ENCODE measurements at regions not wholly inside any gene's neighbourhood (a gene's known extent, or its start where the extent isn't known, plus 50 kb on each side); places are given as distances from the start of the nearest gene placed in this dataset.
A peak's percentile ranks its signal among the peaks of the same experiment; 100 is the strongest.
"Not testable (repeated sequence)": the region's sequence is repeated elsewhere in the genome, so short reads cannot be mapped to it uniquely, and the experiment has no call there.

DNA sequence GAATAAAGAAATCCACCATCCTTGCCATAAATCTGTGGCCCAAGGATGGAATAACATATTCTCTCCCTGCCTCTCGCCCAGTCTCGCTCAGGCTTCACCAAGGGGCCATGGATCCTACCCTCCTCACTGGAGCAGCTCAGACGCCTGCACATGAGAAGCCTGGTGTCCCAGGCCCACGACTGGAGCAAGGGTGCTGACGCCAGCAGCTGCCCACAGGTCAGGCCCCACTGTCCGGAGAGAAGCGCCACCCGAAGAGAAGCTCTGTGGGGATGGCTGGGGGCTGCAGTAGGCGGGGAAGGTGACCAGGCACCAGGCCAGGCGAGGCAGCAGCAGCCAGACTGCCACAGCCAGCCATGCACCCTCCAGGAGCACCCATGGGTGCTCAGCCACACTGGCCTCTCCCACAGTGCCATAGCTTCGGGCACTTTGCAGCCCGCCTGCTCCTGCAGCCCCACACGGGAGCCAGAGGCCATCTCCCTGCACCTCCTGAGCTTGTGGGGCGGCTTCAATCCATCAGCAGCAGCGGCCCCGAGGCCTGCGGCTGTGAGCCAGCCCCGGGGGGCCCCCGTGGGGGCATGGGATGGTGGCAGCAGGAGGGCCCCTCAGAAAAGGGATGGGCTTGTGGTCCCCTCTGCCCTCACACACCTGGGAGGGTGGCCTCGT is 286.2 kb upstream of the SGK1 start:
- no peak for DNase-seq (ENCODE audit: low read depth)

DNA sequence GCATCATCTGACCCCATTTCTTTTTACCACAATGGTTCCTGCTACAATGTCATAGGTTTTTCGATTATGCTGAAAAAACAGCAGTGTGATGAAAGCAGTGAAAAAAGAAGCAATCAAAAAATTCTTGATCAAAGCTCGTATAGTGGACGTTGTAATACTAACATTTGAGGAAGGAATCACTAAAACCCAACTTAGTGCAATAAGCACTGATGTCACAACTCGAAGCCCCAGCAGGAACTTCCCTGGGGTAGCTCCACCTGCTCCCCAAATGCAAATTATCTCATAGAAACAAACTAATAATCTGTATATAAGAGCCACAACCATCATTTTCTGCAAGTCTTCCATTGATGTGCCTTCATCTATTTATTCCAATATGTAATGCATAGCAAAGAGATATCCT is 285.6 kb upstream of the SGK1 start:
- DNase-seq (ENCODE audit: low read depth), result no peak

DNA sequence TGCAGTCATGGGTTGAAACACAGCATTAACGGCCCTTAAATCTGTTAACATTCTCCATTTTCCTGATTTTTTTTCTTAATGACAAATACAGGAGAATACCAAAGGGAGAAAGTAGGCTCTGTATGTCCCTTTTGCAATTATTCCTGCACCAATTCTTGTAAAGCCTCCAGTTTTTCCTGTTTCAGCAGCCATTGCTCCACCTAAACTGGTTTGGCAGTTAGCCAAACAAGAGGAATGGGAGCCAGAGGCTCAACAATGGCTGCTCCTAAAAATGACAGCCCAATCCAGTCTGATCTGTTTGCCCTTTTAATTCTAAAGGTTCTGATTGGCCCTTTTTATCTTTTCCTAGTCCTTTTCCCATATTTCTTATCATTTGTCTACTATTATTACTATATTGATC is 284.2 kb upstream of the SGK1 start:
- no peak for DNase-seq (ENCODE audit: low read depth)

DNA sequence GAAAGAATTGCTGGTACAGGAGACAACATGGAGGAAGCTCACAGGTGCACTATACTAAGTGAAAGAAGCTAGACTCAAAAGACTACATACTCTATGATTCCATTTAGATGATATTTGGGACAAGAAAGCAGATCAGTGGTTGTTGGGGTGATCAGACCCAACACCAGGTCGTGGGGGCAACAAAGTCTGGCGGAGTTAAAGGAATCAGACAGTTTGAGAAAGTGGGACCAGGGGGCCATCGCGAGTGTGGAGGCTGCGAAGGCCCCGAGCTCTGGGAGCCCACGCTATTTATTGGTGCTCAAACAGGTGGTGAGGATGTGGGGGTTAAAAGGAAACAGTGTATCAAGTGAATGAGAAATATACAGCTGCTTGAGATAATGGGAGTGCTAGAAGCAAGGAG is 282.8 kb upstream of the SGK1 start:
- no peak for DNase-seq (ENCODE audit: low read depth)

DNA sequence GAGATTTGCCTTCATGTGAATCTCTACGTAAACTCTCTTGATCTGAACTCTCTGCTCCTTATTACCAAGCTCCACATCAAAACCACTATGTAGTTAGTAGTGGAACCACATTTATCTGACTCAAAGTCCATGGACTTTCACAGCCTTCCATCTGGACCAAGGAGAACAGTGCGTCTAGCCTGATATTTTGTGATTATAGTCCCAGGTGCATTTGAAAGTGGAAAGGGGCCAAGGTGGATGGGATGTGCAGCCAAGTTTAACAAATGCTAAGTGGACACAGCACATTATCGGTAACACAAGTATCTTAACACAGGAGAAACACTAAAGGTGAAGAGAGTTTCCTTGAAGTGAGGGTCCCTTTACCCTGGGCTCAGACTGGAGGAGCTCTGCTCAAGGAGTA is 281.2 kb upstream of the SGK1 start:
- no peak for DNase-seq (ENCODE audit: low read depth)

DNA sequence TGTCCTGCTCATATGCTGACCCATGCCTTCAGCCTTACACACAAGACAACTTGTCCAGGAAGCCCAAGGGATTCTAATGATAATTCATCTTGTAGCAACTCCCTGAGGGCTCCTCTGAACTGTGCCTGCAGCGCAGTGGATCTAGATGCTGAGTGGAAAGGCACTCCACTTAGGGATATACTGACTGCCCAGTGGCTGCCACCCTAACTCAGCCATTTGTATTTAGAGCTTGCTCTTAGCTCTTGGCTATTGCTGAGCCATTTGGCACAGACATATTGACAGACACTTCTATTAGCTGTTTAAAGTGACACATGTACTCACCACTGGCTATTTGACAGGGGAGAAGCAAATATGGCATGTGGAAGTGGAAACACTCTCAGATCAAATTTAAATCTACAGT is 278.3 kb upstream of the SGK1 start:
- no peak for DNase-seq (ENCODE audit: low read depth)

DNA sequence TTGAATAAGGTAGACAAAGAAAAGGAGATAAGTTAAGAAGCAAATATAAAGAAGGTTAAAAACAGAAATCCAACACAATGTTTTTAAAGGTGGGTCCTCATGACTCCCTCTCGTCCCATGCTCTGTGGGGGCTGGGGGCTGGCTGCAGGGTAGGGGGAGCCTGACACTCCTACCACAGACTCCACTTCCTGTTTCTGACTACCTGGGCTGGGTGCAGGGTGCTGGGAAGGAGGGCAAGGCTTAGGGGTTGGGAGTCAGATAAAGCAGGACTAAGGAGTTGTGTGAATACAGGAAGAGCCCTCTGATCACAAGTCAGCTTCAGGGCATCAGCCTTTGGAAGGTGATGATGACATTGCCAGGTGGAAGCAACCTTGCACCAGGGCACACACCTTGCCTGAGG is 277.0 kb upstream of the SGK1 start:
- DNase-seq (ENCODE audit: low read depth), result no peak

DNA sequence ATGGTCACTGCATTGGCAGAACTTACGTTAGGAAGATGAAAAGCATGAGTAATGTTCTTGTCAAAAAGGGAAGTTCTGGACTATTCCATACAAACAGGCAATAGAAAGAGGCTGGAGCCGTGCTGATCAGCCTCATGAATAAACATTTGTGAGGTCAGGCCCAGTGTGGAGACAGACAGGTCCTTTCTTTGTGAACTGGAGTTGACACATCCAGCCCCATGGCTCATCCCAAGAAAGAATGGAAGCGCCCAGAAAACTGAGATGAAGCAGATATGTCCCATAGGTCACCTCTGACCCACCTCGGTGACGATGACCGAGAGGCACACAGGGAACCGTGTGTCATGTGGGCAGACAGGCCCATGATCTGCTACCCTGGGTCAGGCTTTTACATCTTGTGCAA is 276.0 kb upstream of the SGK1 start:
- DNase-seq (ENCODE audit: low read depth), result no peak

DNA sequence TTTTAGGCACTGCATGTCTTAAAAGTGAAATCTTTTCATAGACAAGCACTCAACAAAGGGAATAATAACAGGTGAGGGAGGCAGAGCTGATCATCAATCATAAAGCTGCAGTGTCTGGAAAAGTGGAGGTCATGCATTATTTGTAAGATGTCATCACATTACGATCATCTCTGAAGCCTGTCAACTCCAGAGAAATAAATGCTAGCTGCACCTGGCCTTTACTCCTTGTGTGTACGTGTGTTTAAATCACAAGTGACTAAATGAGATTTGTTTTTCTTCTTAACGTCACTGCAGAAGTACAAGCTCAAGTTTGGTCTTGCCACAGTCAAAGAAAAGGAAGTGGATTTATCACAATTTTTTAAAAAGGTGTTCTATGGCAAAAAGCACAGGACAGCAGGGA is 275.5 kb upstream of the SGK1 start:
- no peak for DNase-seq (ENCODE audit: low read depth)

DNA sequence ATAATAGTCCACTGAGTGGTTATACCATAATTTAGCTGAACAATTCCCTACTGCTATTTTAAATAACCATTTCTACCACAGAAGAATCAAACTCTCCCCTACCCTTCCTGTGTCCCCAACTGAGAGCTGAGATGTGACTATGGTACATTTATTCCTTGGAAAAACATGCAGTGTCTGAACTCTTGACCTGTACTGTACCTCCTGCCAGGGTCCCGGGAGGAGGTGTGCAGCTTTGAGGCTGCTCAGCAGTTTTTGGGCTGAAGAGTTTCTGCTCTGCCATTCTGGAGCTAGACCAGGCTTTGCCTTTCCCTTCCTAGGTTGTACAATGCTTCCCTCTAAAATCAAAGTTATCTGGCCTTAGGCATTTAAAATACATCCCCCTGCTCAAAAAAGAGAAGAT is 275.1 kb upstream of the SGK1 start:
- DNase-seq (ENCODE audit: low read depth), result no peak

DNA sequence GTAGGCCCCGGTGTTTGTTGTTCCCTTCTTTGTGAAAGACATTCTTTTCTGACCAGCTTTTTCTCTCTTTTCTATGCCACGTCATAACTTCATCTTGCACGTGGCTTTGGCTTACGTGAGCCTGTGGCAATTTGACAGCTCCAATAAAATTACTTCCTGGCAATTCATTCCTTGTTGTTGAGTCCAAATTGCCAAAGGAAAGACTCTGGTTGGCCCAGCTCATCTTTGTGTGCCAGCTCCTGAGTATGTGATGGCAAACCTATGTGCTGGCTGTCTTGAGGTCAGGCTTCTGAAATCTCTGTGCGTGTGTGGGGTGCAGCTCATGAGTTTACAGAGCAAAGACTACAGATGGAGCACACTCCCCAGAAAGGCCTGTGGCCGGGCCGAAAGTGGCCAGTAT is 272.5 kb upstream of the SGK1 start:
- DNase-seq (ENCODE audit: low read depth), result peak; percentile 95

DNA sequence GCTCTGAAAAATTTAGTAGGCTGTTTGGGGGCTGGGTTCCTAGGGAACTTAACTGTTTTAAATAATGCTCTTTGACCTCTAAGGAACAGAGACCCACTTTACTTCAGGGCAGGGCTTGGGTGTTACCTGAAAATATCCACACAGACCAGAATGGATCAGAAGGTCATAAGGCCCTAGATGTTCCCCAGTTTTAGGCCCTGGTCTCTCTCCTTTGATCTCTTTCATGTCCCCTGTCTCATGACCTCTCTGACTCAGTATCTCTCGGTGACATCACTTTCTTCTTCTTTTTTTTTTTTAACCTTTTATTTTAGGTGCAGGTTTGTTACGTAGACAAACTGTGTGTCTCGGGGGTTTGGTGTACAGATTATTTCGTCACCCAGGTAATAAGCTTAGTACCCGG is 272.1 kb upstream of the SGK1 start:
- DNase-seq (ENCODE audit: low read depth), result no peak

DNA sequence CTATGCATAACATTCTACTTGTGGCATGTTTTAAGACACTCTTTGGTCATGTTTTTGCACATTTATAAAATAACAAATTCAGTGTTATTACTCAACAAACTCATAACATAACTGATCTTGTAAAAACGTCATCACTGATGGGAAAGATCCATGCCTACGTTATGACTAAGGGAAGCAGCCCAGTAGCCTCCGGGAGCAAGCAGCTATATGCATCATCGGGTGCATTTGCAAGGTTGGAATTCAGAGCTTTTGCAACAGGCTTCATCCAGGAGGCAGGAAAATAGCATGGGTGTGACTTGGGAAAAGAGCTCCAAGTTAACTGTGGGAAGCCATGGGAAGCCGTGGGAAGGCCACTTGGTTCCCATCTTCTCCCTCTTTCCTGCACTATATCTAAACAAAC is 271.6 kb upstream of the SGK1 start:
- DNase-seq (ENCODE audit: low read depth), result peak; percentile 99

DNA sequence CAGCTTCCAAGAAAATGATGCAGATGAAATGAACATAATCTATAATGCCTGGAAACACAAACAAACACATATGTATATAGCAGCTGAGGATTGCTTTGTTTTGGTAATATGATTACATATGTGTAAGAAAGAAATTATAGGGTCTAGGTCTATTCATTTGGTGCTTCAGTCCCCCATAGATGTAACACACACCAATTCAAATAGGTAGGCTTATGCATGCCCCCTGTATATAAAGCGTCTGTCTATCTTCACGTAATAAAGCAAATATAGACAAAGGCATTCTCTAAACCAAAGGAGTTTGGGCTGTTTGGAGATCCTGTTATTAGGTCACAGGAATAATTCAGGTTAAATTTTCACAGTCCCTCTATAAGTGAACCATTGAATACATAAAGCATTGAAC is 270.4 kb upstream of the SGK1 start:
- DNase-seq (ENCODE audit: low read depth), result no peak

DNA sequence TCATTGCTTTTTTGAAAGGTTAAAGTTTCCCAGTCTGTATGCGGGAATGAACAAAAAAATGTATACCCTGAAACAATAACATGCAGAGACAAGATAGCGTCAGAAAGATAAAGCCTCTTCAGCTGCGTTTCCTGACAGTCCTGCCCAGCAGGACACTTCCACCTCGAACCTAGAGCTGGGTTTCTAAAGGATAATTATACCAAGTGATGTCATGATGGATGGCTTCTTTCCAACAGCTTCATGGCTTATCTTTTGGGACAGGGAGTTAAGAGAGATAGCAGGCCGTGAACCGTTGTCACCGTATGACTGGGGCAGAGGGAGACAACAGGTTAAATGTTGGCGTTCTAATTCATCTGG is 267.6 kb upstream of the SGK1 start:
- no peak for DNase-seq (ENCODE audit: low read depth)

DNA sequence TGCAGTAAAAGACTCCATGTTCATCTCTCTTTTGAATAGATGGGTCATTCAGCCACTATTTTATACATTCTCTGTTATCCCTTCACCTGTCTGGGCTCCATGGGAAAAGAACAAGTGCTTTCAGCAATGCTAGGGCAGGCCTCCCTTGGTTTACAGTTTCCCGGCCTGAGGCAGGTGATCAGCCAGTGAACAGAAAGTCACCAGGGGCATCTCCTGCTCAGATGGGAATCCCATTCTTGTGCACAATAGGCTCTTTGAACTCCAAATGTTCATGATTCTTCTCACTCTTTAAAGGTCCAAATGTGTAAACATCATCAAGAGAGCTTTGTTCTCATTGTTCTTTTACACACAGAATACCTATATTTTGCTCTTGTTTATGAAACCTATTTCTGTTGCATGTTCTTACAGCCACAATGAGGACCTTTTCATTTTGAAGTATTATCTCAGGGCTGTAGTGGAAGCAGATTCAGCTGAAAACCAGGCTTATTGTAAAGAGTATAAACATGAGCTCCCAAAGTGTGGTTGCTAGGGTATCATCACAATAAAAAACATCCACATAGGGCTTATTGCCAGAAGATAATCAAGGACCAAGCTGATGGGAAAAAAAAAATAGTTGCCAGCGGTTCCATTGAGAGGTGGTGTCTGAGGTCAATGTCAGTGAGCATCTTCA is 267.1 kb upstream of the SGK1 start:
- no peak for DNase-seq (ENCODE audit: low read depth)

DNA sequence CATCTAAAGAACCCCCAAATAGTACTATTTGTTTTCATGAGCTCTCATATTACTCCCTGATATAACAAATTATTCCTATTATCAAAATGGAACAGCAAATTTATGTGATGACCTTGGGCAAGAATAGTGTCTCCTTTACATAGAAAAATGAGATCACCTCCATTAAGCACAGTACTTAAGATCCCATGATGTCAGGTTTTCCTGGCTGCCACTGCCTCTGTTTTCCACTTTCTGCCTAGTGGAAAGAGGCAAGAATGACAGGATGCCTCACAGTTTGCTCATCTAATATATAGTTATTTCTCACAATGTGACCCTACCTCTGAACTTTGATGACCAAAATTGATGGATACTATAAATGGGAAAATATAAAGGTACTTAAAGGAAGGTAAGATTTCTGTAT is 260.1 kb upstream of the SGK1 start:
- DNase-seq (ENCODE audit: low read depth), result peak; percentile 60

DNA sequence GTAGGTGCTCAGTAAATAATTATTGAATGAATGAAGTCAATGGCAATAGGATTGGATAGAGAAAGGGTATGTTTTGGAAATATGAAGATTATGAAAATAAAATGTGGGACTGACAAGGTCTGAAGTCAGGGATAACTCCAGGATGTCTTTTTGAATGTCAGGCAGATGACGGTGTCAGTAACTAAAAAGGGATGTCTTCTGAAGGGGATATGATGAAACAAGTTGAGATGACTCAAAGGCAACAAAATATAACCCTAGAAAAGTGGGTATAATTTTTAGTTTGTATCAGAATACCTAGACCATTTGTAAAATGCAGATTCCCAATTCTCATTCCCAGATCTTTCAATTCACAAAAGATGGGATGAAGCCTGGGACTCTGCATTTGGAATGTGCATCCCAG is 257.3 kb upstream of the SGK1 start:
- DNase-seq (ENCODE audit: low read depth), result no peak

DNA sequence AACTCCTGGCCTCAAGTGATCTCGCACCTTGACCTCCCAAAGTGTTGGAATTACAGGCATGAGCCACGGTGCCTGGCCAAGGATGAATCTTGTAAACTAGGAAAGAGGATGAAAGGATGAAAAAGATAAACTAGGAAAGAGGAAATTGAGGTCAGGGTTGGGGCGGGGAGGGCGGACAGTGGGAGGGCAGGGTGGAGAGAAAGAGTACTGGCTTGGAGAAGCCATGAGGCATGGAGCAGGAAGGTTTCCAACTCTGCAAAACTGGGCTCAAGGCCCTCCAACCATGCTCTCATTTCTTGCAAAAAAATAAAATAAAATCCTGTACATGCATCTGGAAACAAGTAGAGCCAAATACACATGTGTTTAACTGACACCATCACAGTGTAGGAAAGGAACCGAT is 256.6 kb upstream of the SGK1 start:
- DNase-seq (ENCODE audit: low read depth), result no peak

DNA sequence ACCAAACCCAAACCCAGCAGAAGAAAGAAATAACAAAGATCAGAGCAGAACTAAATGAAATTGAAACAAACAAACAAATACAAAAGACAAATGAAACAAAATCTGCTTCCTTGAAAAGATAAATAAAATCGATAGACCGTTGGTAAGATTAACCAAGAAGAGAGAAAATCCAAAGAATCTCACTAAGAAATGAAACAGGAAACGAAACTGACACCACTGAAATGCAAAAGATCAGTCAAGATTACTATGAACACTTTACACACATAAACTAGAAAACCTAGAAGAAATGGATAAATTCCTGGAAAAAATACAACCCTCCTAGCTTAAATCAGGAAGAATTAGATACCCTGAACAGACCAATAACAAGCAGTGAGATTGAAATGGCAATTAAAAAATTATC is 252.1 kb upstream of the SGK1 start:
- DNase-seq (ENCODE audit: low read depth), result not testable (repeated sequence)

DNA sequence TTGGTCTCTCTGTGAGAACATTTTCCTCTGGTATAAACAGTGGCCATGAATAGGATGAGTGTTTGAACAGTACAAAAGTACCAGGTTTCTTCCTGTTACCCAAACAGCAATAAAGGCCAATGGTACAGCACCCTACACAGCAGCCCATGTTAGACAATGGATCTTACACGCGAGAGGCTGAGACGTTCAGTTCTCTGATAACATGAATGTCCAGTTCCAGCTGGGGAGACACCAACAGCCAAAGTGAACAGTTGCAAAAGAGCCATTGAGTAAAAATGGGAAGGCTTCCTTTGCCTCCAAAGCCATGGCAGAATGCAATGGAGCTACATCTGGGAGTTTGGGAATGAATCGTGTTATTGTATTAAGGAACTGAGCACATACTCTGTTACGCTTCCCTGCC is 246.8 kb upstream of the SGK1 start:
- no peak for DNase-seq (ENCODE audit: low read depth)

DNA sequence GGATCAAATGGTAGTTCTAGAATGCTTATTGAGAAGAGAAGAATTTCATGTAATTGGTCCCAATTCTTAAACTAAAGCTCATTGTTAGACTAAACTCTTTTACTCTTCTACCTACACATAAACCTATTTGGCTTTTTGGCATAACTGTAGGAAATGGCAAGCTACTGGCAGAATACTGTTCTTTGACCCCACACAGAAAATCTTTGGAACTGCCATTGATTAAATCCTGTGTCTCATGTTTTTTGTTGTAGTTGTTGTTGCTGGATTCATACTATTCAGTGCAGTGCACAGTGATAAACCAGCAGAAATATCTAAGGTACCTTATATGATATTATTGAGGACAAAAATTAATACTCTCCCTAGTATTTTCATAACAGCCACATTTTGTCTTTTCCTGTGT is 242.1 kb upstream of the SGK1 start:
- no peak for DNase-seq (ENCODE audit: low read depth)

DNA sequence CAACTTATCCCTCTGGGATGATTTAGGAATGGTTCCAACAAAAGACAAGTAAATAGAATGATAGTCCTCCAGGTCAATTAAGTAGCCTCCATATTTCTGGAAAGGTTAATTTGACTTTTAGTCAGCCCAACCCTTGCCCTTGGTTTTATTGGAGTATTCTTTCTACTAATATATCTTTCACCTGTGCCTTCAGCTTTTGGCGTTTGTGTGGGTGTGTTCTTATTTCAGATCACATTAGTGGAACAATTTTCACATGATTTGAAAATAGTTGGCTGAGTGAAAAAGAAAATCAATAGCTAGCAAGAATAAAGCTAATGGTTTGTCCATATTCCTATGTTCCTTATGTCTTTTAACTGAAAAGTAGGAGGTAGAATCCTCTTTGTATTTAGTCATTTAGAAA is 239.6 kb upstream of the SGK1 start:
- DNase-seq (ENCODE audit: low read depth), result no peak

DNA sequence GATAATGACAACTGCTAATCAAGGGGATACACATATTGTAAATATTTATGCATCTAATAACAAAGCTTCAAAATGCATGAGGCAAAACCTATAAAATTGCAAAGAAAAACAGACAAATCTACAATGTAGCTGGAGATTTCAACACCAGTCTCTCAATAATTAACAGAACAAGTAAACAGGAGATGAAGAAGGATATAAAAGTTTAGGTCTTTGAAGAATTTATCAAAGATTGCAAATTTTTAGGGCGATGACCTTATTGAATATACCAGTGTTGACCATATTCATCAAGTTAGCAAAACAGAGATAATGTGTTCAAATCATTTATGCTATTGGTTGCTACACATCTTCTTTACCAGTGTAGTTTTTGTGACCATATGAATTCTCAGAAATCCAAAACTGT is 237.8 kb upstream of the SGK1 start:
- no peak for DNase-seq (ENCODE audit: low read depth)

DNA sequence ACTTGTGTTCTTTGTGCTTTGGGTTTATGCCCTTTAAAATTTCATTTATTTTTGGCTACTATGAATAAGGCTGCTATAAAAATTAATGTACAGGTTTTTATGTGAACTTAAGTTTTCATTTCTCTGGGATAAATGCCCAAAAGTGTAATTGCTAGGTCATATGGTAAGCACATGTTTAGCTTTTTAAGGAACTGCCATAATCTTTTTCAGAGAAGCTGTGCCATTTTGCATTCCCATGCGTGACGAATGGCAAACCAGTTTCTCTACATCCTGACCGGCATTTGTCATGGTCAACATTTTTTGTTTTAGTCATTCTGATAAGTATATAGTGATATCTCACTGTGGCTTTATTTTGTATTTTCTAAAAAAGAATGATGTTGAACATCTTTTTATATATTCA is 236.0 kb upstream of the SGK1 start:
- DNase-seq (ENCODE audit: low read depth), result peak; percentile 42

Data from ELR (cell line).